GM21786 (cell line): ENCODE measurements at regions not wholly inside any gene's neighbourhood (a gene's known extent, or its start where the extent isn't known, plus 50 kb on each side); places are given as distances from the start of the nearest gene placed in this dataset.
A peak's percentile ranks its signal among the peaks of the same experiment; 100 is the strongest.

Experiments
- ATAC-seq: cut with Tn5 transposase; IDR thresholded peaks from one replicate; pipeline ENCODE4 v1.9.1; 2021; ENCODE audit not compliant: unreplicated experiment

GRCh38 chr6:164011321-164011720 is 596.8 kb downstream of the QKI start:
- ATAC-seq: no peak

- ATAC-seq: no peak
Measured at GRCh38 chr6:164010441-164011103, 596.1 kb downstream of the QKI start.

DNA sequence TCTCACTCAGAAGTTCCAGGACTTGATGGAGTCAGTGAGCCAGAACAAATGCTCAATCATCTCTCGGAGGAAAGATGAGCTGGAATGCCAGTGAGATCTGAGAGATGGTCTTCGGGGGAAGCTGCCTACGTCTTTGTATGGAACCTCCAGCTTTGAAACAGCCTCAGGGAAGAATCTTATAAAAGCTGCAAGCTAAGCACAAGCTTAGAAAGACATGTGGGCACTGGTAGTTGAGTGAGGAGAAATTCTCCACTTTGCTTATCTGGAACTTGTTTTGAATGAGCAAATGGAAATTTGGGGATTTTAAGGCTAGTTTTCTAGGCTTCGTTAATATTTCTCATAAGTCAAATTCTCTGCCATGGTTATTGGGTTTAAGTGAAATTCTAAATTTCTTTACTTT is 594.4 kb downstream of the QKI start:
- no peak for ATAC-seq

- no peak for ATAC-seq
Measured at GRCh38 chr6:164007881-164008280, 593.4 kb downstream of the QKI start.

- no peak for ATAC-seq
Measured at GRCh38 chr6:164006459-164006858, 591.9 kb downstream of the QKI start.

GRCh38 chr6:164005004-164005711 is 590.6 kb downstream of the QKI start:
- no peak for ATAC-seq

GRCh38 chr6:164000276-164000675 is 585.8 kb downstream of the QKI start:
- no peak for ATAC-seq

DNA sequence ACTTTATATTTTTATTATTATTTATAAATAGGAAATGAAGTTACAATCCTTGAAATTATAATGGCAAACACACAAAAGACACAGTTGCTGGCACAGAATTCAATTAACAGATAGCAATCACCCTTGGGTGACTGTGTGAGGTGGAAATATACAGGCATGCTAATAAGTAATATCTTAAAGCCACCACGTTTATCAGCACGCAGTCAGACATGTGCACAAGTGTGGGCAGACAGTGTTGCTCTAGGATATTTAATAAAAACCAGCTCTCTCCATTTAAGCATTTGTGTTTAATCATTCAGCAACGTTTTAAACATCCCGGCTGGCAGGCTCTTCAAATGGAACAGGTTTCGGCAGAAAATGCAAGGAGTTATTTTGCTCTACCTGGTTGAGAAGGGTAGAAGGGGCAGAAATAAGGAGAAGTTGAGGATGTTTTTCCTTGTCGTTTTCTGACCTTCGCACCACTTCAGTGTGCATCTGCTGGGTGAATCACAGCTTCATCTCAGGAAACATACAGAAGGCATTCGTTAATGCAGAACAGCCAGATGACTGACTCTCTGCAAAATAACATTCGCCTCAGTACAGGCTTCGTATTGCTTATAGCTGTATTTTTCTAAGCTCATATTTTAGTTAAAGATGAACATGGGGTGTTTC is 585.1 kb downstream of the QKI start:
- no peak for ATAC-seq

- no peak for ATAC-seq
Measured at GRCh38 chr6:163998496-163998895, 584.0 kb downstream of the QKI start.

DNA sequence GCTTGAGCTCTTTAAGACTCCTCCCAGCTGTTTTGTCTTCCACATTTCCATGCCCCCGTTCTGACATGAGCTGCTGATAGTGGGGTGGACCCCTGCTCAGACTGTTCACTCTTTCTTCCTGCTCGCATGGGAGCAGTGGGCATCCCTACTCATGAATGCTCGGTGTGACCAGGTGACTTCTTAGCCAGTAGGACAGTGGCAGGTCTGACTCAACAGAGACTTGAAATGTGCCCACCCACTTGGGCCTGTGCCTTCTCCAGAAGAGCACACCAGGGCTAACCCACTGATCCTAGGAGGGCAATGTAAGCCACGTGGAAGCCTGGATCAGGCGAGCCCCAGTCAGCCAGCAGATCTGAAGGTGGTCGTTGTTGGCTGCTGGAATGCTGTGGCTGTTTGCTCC is 582.0 kb downstream of the QKI start:
- ATAC-seq: no peak

DNA sequence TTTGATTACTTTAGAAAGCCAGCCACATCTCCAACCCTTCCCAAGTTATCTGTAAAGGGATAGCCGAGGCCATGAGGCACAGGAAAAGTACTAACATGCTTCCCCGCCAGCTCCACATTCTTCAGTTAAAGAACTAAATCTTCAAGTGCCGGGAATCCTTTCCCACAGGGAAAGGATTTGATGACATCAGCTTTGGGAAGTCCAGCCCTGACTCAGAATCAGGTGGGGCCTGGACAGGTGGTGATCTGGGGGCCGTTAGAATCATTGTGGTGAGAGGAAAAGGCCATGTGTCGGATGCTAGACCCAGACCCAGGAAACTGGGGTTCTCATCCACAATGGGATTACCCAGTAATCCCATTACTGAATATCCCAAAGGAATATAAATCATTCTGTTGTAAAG is 580.0 kb downstream of the QKI start:
- no peak for ATAC-seq

DNA sequence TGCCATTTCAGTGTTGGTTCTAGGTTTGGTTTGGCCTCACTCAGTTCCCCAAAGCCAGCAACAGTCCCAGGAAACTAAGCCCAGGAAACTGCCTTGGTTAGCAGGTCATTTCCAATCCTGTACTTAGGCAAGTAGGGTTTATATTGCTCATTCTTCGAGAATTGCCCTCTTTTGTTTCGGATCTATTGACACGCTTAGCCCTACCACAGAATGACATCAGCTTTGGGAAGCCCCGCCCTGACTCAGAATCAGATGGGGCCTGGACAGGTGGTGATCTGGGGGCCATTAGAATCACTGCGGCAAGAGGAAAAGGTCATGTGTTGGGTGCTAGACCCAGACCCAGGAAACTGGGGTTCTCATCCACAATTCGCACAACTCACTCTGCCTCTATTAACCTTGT is 578.2 kb downstream of the QKI start:
- ATAC-seq: no peak

DNA sequence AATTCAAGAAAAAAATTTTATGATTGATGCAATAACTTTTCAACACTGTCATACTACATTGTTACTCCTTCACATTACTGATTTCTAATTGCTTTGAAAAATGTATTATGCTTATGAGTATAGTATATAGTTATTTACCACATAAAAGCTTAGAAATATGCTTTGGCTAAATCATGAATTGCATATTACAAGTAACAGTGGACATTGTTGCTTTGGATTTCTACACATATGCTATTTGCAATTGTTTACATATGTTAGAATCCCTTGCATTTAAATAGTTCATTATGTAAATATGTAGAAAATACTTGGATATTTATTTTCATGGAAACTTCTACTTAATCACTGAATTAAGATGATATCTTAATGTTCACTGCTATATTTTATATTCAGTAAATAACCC is 577.5 kb downstream of the QKI start:
- no peak for ATAC-seq

GRCh38 chr6:163991321-163991720 is 576.8 kb downstream of the QKI start:
- ATAC-seq: no peak

- ATAC-seq: no peak
Measured at GRCh38 chr6:163986313-163986712, 571.8 kb downstream of the QKI start.

- no peak for ATAC-seq
Measured at GRCh38 chr6:163985710-163986109, 571.2 kb downstream of the QKI start.

DNA sequence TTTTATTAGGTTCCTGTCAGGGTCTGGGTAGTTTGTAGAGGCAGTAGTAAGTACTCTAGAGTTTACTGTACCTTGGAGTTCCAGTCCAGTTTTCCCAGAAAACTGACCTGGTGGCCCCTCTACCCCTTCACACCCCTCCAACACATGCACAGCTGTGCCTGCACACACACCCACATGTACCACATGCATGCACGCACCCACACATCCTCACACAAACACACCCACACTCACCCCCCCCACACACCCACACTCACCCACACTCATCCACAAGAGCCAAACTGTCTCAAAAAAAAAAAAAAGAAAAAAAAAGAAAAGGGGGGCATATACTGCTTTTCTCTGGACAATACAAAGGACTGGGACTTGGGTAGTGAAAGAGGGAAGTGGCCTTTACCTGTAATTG is 570.5 kb downstream of the QKI start:
- no peak for ATAC-seq

GRCh38 chr6:163984124-163984936 is 569.8 kb downstream of the QKI start:
- ATAC-seq: peak; percentile 54

DNA sequence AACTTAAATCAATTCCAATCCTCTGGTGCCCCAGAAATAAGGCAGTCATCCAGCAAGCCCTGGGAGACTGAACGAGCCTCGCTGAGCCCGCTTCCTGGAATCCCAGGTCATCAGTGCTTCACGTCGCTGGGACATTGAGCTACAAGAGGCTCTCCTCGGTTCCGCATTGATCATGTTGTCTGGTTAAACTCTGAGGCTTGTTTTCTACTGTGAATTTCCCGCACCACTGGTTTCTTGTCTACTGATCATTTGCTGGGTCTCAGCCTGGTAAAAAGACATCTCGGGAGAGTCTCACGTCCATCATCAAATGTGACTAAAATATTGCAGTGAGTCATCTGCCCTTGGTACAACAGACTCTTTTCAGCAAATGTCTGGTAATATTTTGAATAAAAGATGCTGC is 569.2 kb downstream of the QKI start:
- no peak for ATAC-seq

- no peak for ATAC-seq
Measured at GRCh38 chr6:163974322-163974721, 559.8 kb downstream of the QKI start.
